GM12878 (cell line): ENCODE measurements at regions not wholly inside any gene's neighbourhood (a gene's known extent, or its start where the extent isn't known, plus 50 kb on each side); places are given as distances from the start of the nearest gene placed in this dataset.

Experiments
- ATAC-seq: fragments of 200-7000 bp; cut with Tn5 transposase; 3 replicates; pipeline ENCODE4 v1.9.1; 2020; ENCODE audit warnings: mild to moderate bottlenecking, moderate library complexity
- BruUV-seq: library from RNA; stranded (reverse); fragments of 400-500 nt; replicated peaks from 2 replicates; lab custom pipeline; 2021; lab: Mats Ljungman, UMichigan
- CTCF ChIA-PET: fragments of 300-600 bp; sonication (Branson Sonifier 250); formaldehyde crosslinking; extraction: SDS; loops from one replicate; lab custom pipeline; 2021; ENCODE audit warnings: inconsistent platforms; lab: Yijun Ruan, JAX
- POLR2A ChIA-PET: fragments of 350-600 bp; formaldehyde crosslinking; extraction: SDS; loops from one replicate; lab custom pipeline; 2021; ENCODE audit warnings: inconsistent platforms; lab: Charles Lee
- RAD21 ChIA-PET: fragments of 300-600 bp; sonication (Branson Sonifier 250); formaldehyde crosslinking; loops from one replicate; lab custom pipeline; 2023; ENCODE audit warnings: antibody characterized with exemption; ENCODE audit not compliant: unreplicated experiment; lab: Charles Lee
- SMC1A ChIA-PET: fragments of 300-600 bp; sonication (Branson Sonifier 250); formaldehyde crosslinking; loops from one replicate; lab custom pipeline; 2023; ENCODE audit not compliant: unreplicated experiment, uncharacterized antibody; lab: Charles Lee
- DNase-seq: peaks from one replicate; pipeline ENCODE4 v3.0.0-alpha.2; 2011; ENCODE audit warnings: low read depth, low spot score
- FAIRE-seq: peaks from 3 replicates; lab custom pipeline; 2011; peaks lifted over from hg19 to GRCh38; lab: Jason Lieb, UNC
- H2AFZ ChIP-seq: 2 replicates; pipeline ENCODE4 v1.6.0; 2011; ENCODE audit warnings: low read depth, low read length, control low read depth; ENCODE audit not compliant: control insufficient read depth
- H3K27ac ChIP-seq: 2 replicates; pipeline ENCODE4 v1.5.1; 2011; ENCODE audit warnings: control low read depth; ENCODE audit not compliant: control insufficient read depth, insufficient read depth
- H3K27me3 ChIP-seq, 2 experiments: replicated peaks in 1 of 2; 2 replicates each; pipeline versions ENCODE4 v1.6.0 to v1.6.1; 2011; ENCODE audit warnings: low read length in 1 of 2; ENCODE audit not compliant: control insufficient read depth in 2 of 2, insufficient read depth in 2 of 2
- H3K36me3 ChIP-seq, 2 experiments: 2 replicates each; pipeline ENCODE4 v1.5.1; 2011; ENCODE audit warnings: low read length in 1 of 2; ENCODE audit not compliant: control insufficient read depth in 2 of 2, insufficient read depth in 2 of 2
- H3K4me1 ChIP-seq: 2 replicates; pipeline ENCODE4 v1.6.1; 2011; ENCODE audit warnings: mild to moderate bottlenecking, low read length, moderate library complexity, mixed read lengths; ENCODE audit not compliant: control insufficient read depth, insufficient read depth
- H3K4me2 ChIP-seq: 2 replicates; pipeline ENCODE4 v1.6.0; 2011; ENCODE audit warnings: control low read depth; ENCODE audit not compliant: control insufficient read depth, insufficient read depth
- H3K4me3 ChIP-seq: fragments of 200-600 bp; sonication (generic); 2 replicates; pipeline ENCODE4 v1.5.1; 2016
- H3K79me2 ChIP-seq: 2 replicates; pipeline ENCODE4 v1.6.0; 2011; ENCODE audit warnings: low read length; ENCODE audit not compliant: control insufficient read depth, insufficient read depth
- H3K9ac ChIP-seq: 2 replicates; pipeline ENCODE4 v1.8.0; 2011; ENCODE audit warnings: low read length, control low read depth, mixed read lengths; ENCODE audit not compliant: control insufficient read depth, insufficient read depth
- H3K9me3 ChIP-seq: replicated peaks from 3 replicates; pipeline ENCODE4 v1.5.1; 2011; ENCODE audit warnings: mild to moderate bottlenecking, low read length; ENCODE audit not compliant: control insufficient read depth, insufficient read depth
- H4K20me1 ChIP-seq: 2 replicates; pipeline ENCODE4 v1.6.0; 2011; ENCODE audit not compliant: control insufficient read depth, insufficient read depth
- CHD1 ChIP-seq: IDR thresholded peaks from 2 replicates; pipeline ENCODE4 v1.6.1; 2012; ENCODE audit warnings: low read depth, low read length, improper control_type of control experiment
- ESRRA ChIP-seq: IDR thresholded peaks from 2 replicates; pipeline ENCODE4 v1.6.1; 2012; ENCODE audit warnings: mild to moderate bottlenecking, low read length, improper control_type of control experiment
- ETV6 ChIP-seq, 2 experiments: fragments of 450-650 bp in 1 of 2; IDR thresholded peaks in 1 of 2; conservative IDR thresholded peaks in 1 of 2; 2 replicates each; pipeline ENCODE4 v1.6.1; 2014; ENCODE audit warnings: antibody characterized with exemption in 1 of 2, borderline replicate concordance in 1 of 2, low read depth in 1 of 2, mild to moderate bottlenecking in 1 of 2, moderate library complexity in 1 of 2
- HCFC1 ChIP-seq: fragments of 150-350 bp; IDR thresholded peaks from 2 replicates; pipeline ENCODE4 v1.6.1; 2014; ENCODE audit warnings: low read length
- HSF1 ChIP-seq: fragments of 150-350 bp; IDR thresholded peaks from 2 replicates; pipeline ENCODE4 v1.6.1; 2014; ENCODE audit warnings: mild to moderate bottlenecking, low read depth, low read length
- IRF3 ChIP-seq: fragments of 450-650 bp; IDR thresholded peaks from 2 replicates; pipeline ENCODE4 v1.6.1; 2014; ENCODE audit warnings: mild to moderate bottlenecking
- MXI1 ChIP-seq: fragments of 150-350 bp; IDR thresholded peaks from 2 replicates; pipeline ENCODE4 v1.6.1; 2011; ENCODE audit warnings: low read depth, mild to moderate bottlenecking, inconsistent platforms, low read length, improper control_type of control experiment
- NKRF ChIP-seq: fragments of 450-650 bp; conservative IDR thresholded peaks from 2 replicates; pipeline ENCODE4 v1.6.1; 2017; ENCODE audit warnings: mild to moderate bottlenecking, moderate library complexity
- PAX5 ChIP-seq: IDR thresholded peaks from 2 replicates; pipeline ENCODE4 v1.6.1; 2011; ENCODE audit warnings: low read depth, low read length, borderline replicate concordance
- RB1 ChIP-seq: fragments of 450-650 bp; formaldehyde crosslinking; IDR thresholded peaks from 2 replicates; pipeline ENCODE4 v1.6.1; 2017; ENCODE audit warnings: mild to moderate bottlenecking, borderline replicate concordance
- RBBP5 ChIP-seq: fragments of 200-600 bp; sonication (generic); conservative IDR thresholded peaks from 2 replicates; pipeline ENCODE4 v1.6.1; 2016
- RFX5 ChIP-seq: IDR thresholded peaks from 2 replicates; pipeline ENCODE4 v1.6.1; 2011; ENCODE audit warnings: low read depth, low read length, improper control_type of control experiment
- SIX5 ChIP-seq: IDR thresholded peaks from 2 replicates; pipeline ENCODE4 v1.6.1; 2011; ENCODE audit warnings: mild to moderate bottlenecking, low read depth, low read length, moderate library complexity; ENCODE audit not compliant: severe bottlenecking
- SMAD5 ChIP-seq: IDR thresholded peaks from 2 replicates; pipeline ENCODE4 v1.6.1; 2016; ENCODE audit warnings: antibody characterized with exemption, low read depth
- SRF ChIP-seq, 2 experiments: IDR thresholded peaks; 2 replicates each; pipeline ENCODE4 v1.6.1; 2011; ENCODE audit warnings: low read depth in 2 of 2, low read length in 2 of 2, mild to moderate bottlenecking in 1 of 2, moderate library complexity in 1 of 2
- WGBS: methylation state at CpG from one replicate; pipeline ENCODE4 v1.1.6; 2016; ENCODE audit warnings: low lambda C conversion rate; ENCODE audit not compliant: insufficient replicate concordance, insufficient coverage; ENCODE audit errors: missing lambda C conversion rate; 5-methylcytosine and 5-hydroxymethylcytosine counted together
- in situ Hi-C: fragments of 300-500 bp; cut with MboI; formaldehyde crosslinking; loops from 9 replicates; pipeline ENCODE4 v1.14.3; 2018; ENCODE audit warnings: mixed read lengths
- intact Hi-C: fragments of 100-400 bp; cut with micrococcal nuclease; formaldehyde crosslinking; loops from one replicate; pipeline ENCODE4 v1.14.2; 2022; ENCODE audit not compliant: unreplicated experiment

- intact Hi-C loops = no loop called here
- ChIA-PET POLR2A (no interaction called here), RAD21 (no interaction called here), CTCF (interaction anchor here (0.7 to 1.2 kb wide), 2 partner anchors 14 to 31 kb away, joined by 3 read pairs; no protein-coding TSS in a partner anchor), SMC1A (no interaction called here)
- H3K36me3 ChIP-seq = no peaks in the 10 kb centered on the region
- BruUV-seq = no TSS peak
- TF ChIP-seq IRF3 (no peak), HCFC1 (no peak), CHD1 (no peak), SMAD5 (no peak), SIX5 (no peak), RFX5 (no peak), MXI1 (no peak), HSF1 (no peak), PAX5 (no peak), ESRRA (no peak), RB1 (no peak), ETV6 (conservative IDR thresholded peaks at IDR 0.05 in 1 of 2, IDR thresholded peaks at IDR 0.05 in 1 of 2; ENCODE audit: borderline replicate concordance in 1 of 2, low read depth in 1 of 2) (no peak), NKRF (no peak), SRF (IDR thresholded peaks at IDR 0.05; ENCODE audit: low read depth in 2 of 2, low read length in 2 of 2) (no peak), RBBP5 (no peak)
- H3K27ac ChIP-seq = no peak overlapping the region
- H4K20me1 ChIP-seq = no peaks in the 10 kb centered on the region
- no peak overlapping the region for H3K9ac ChIP-seq
- ATAC-seq (no peak), FAIRE-seq (no peak), DNase-seq (no peak)
- H3K9me3 ChIP-seq = no peaks in the 10 kb centered on the region; the same call in 2 of the 3 replicates
- peaks cover 11% of the 10 kb centered on the region for H3K4me1 ChIP-seq
- H3K79me2 ChIP-seq = no peaks in the 10 kb centered on the region
- no peak overlapping the region for H3K4me3 ChIP-seq
- no peak overlapping the region for H2AFZ ChIP-seq
- 80% methylated on average over 4 of the region's 4 CpGs for WGBS
- peaks cover 0 to 3% of the 10 kb centered on the region in 2 experiments; a peak in 1 of 4 replicates for H3K27me3 ChIP-seq
- in situ Hi-C loops = no loop called here
- H3K4me2 ChIP-seq = no peak overlapping the region
Observed at GRCh38 chr3:177606891-177607290, 409.6 kb upstream of the TBL1XR1 start.
